NCI-H82 treated with DMSO at 0.1 percent for 48 hours (cell line): ENCODE measurements at regions not wholly inside any gene's neighbourhood (a gene's known extent, or its start where the extent isn't known, plus 50 kb on each side); places are given as distances from the start of the nearest gene placed in this dataset.

Experiments used
- DNase-seq: peaks from one replicate; lab custom pipeline; 2025; ENCODE audit not compliant: unreplicated experiment; lab: John Stamatoyannopoulos, UW

GRCh38 chr17:77772899-77773358 is 185.6 kb upstream of the TNRC6C start:
- DNase-seq = no peak

GRCh38 chr17:77774182-77774581 is 184.3 kb upstream of the TNRC6C start:
- DNase-seq = no peak

DNA sequence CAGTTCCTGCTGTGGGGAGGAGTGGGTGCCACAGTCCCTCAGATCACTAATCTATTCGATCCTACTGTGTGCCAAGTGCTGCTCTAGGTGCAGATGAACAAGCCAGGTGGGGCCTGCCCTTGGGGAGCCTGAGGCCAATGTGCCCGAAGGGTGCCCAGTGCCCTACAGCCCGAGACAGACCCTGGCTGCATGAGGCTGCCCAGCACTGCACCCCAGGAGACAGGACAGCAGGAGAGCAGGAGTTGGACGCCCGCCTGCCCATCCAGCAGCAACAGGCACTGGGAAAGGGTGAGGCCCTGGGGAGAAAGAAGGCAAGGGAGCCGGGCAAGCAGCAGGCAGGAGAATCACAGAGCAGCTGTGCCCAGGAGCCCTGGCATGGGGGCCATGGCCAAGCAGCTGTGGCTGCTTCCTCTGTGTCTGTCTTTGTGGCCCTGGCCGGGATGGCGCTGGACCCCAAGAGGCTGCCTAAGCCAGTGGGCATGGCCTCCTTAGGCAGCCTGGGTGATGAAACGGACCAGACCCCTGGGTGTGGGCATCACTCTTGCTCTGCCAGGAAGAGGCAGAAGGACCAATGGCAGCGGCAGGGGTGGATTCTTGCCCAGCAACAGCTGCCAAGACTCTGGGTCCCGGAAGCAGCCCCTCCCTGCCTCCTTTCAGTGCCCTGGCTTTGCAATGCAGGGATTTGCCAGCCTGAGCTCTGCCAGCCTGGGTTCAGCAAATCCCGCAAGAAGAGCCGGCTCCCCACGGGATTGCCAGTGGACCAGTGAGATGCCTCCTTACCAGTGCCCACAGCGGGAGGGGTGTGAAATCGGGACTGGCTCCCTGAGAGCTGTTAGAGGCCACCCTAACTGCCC is 179.6 kb upstream of the TNRC6C start:
- DNase-seq = no peak

GRCh38 chr17:77779711-77780539 is 178.6 kb upstream of the TNRC6C start:
- no peak for DNase-seq

- DNase-seq = no peak
These were observed 177.0 kb upstream of the TNRC6C start for GRCh38 chr17:77781536-77781935.

DNA sequence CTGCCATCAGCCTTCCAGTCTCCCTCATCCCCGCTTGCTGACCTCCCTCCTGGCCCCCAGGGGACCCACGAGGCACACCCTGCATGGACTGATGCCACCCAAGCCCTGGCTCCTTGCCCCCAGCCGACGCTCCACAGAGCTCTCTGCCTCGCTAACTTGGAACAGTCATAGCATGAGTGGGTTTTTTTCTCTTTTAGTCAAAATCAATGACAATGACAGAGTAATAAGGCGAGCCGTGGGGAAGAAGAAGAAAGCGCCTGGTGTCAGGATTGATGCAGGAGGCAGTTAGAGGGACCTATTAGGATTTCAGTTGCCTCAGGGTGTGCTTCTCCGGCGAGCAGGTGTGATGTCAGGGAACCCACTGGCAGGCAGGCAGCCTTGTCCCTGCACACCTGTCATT is 176.3 kb upstream of the TNRC6C start:
- DNase-seq = no peak

DNA sequence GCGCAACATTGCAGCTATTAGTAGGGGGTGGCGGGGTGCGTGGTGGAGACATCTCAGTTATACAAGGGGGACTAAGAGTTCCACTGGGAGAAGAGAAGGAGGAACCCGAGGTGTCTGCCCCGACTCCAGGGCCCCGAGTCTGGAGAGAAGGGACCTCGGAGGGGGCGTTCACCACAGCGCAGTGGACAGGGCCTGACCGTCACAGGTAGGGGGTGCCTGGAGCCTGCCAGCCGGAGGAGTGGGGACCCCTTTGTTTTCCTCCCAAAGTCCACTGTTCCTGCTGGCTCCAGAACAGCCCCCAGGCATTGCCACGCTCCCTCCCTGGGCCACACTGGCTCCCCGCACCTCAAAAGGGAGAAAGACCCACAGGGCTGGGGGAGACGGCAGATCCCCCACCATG is 175.9 kb upstream of the TNRC6C start:
- no peak for DNase-seq

GRCh38 chr17:77783991-77784820 is 174.3 kb upstream of the TNRC6C start:
- no peak for DNase-seq

DNA sequence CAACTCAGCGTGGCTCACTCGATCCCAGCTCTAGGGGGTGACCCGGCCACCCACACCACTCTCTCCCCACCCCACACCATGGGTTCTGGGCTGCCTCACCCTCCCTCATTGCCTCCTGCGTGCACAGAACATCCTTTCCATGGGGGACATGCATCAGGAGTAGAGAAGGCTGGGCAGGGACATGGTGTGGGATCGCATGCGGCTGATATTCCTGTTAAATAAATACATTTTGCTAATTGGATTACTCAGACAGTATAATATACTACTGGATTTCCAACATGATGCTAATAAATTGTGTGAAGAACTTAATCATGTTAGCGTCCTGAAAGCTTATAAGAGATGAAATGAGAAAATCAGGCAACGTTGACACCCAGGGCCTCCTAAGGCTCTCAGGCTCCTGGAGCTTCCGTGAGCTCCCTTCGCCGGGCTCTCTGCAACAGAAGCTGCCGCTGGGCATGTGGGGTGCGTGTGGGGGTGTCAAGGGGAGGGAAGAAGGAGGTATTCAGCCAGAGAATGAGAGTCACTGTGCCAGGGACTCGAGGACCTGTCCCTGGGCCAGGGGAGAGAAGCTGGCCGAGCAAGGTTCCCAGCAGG is 173.1 kb upstream of the TNRC6C start:
- DNase-seq = peak; percentile 43

GRCh38 chr17:77786090-77786489 is 172.4 kb upstream of the TNRC6C start:
- no peak for DNase-seq

DNA sequence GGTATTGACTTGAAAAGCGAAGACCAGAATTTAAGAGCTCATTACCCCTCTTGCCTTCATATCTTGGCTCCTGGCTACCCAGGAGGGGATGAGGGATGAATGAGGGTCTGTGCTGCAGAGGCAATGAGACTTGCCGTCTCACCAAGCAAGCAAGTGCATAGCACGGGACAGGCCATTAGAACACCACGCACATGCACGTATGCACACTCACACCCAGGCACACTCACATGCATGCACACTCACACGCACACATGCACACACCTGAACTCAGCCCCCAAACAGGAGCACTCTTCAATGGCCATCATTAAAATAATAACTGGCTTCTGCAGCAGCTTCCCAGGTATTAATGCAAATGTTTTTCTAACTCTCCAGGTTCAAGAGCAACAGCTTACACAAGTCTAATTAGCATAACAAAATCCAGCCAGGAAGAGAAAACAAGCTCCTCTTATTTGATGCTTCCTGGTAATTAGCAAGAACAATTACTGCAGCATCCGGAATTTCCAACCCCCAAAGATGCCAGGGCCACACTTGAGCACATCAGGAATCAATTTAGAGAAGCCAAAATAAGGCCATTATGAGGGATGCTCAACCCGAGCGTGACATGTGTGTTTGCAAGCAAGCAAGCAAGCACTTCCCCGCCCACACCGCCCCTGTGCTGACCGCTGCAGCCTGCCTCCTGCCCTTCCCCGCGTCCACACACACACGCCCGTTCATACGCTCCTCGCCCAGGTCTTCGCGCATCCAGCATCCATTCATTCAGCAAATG is 171.6 kb upstream of the TNRC6C start:
- DNase-seq = no peak

DNA sequence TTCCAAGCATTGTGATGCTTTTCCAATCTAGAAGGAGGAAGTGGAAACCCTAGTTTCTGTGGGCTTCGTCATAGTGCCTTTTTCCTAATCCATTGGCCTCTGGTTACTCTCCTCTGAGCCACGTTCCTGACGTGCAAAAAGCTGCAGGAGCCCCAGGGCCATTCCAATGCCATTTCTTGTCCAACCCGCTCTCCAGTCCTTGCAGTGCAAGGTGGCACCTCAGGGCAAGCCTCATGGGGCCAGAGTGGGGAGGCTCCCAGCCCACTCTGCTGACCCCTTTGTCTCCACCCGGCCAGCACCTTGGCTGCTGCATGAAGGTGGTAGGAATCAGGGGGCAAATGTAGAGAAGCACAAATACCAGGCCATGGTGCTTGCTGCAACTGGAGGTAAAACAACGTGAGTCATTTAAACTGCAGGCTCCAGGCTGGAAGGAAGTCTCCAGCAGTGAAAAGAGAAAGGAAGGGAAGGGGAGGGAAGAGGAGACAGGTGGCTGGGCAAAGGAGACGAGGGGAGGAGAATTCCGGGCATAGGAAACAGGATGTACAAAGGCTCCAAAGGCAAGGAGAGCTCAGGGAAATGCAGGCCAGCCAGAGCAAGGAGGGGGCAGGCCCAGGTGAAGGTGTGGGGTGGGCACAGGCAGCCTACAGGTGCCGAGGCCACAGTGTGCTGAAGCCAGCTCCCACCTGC is 168.2 kb upstream of the TNRC6C start:
- DNase-seq = no peak

DNA sequence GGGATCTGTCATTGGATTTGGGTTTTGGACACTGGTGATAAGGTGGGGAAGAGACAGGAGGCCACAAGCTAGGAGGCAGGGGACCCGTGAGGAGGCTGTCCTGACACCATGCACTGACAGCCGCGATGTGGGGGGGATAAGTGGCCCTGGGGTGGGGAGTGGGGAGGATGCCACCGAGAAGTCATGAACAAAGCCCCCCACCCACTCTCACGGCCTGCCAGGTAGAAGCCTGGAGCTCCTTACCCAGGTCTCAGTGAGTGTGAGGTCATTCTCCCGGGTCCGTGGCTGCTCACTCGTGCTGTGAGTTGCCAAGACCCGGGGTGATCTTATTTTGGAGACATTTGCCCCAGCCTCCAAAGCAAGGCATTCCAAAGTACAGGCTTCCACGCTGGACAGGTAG is 165.9 kb upstream of the TNRC6C start:
- no peak for DNase-seq

DNA sequence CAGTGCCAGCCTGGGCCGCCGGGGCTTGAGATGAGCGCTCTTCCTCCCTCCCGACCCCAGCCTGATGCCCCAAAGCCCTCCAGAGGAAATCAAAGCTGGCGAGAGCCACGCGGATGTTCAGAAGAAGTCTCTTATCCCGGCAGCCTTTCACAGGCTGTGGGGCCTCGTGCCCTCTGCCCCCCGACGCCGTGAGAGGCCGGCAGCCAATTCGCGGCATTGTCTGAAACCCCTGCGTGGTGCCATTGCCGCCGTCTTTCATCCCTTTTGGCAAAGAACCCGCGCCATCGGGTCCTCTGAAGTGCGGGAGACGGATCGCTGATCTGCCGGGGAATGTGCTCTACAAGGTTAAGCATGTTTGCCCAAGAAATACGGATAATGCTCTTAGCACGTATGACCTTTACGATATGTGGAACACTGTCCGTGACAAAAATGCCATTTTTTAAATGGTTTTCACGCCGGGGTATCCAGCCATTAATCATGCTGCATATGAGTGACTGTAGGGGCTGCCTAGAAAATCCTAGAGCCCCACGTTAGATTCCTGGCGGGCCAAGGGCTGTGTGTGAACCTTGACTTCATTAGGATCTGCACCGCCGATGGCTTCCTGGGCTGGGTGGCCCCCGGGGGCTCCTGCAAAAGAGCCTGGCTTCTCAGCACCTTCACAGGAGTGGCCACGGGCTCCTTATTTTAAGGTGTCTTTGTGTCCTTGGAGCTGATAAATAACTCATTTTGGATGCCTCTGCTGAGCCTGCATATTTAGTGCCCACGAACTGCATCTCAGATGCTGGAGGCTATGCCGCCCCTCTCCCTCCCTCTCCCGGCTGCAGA is 165.1 kb upstream of the TNRC6C start:
- DNase-seq = no peak

- DNase-seq = no peak
These were observed 164.6 kb upstream of the TNRC6C start for GRCh38 chr17:77793971-77794235.

GRCh38 chr17:77794846-77795245 is 163.7 kb upstream of the TNRC6C start:
- DNase-seq = no peak

DNA sequence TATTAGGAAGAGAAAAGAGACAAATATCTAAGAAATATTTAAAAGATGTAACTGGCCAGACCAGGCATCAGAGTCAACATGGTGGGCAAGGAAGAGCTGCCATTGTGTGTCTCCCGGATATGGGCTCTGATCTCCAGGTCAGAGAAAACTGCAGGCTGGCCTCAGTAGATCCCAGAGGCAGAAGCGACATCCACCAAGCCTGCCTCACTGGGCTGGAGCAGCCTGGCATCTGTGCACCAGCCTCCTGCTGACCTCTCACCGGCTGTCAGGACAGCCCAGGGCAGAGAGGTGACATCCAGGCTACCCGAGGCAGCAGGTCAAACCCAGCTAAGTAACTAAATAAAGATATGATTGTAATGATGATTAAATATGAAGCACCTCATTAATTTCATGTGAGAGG is 162.8 kb upstream of the TNRC6C start:
- DNase-seq = no peak

DNA sequence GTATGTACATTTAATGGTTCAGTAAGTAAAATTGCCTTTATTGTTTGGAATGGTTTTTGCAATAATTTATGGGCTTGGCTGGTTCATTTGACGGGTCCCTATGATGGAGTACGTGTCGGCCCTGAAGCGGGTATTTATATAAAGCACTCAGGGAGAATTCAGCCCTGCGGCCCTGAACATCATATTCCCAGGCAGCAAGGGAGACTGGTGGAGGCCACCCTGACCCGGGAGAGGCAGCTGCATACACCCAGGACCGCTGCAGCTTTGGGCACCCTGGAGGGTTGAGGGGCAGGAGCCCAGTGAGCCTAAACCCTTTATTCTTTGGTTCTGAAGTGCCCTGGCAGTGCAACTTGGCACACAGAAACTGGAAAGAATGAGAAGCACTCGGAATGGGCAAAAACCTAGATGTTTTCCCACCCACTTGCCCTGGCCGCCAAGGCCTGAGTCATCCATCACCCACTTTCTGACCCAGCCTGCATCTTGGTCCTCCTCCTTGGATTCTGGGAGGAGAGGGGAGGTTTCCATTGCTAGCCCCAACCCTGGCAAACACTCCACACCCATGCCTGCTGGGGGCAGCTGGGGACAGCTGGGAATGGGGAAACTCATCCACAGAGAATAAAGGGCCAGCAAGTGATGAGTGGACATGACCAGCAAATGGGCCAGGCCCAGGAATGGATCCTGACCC is 162.2 kb upstream of the TNRC6C start:
- no peak for DNase-seq
